HG03521 (cell line): ENCODE measurements at regions not wholly inside any gene's neighbourhood (a gene's known extent, or its start where the extent isn't known, plus 50 kb on each side); places are given as distances from the start of the nearest gene placed in this dataset.

ENCODE experiments used
- ATAC-seq: cut with Tn5 transposase; IDR thresholded peaks from one replicate; pipeline ENCODE4 v1.9.1; 2021; ENCODE audit warnings: mild to moderate bottlenecking, moderate library complexity; ENCODE audit not compliant: unreplicated experiment

DNA sequence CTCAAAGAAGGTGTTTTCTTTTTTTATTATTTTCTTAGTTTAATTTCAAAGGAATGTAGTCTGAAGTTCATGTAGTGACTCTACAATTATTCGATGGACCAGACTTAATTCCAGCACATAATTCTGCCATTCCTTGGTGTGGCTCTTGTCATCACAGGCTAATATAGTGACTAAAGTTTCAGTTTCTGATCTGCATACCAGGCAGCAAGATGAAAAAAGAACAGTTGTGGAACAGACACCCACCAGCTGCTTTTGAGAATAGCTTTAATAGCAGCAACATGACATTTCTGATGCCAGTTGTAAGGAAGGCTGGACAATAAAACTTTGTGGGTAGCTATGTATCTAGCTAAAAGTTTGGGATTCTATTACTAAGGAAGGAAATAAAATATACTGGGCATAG is 676.3 kb upstream of the GRAMD2B start:
- ATAC-seq = no peak

DNA sequence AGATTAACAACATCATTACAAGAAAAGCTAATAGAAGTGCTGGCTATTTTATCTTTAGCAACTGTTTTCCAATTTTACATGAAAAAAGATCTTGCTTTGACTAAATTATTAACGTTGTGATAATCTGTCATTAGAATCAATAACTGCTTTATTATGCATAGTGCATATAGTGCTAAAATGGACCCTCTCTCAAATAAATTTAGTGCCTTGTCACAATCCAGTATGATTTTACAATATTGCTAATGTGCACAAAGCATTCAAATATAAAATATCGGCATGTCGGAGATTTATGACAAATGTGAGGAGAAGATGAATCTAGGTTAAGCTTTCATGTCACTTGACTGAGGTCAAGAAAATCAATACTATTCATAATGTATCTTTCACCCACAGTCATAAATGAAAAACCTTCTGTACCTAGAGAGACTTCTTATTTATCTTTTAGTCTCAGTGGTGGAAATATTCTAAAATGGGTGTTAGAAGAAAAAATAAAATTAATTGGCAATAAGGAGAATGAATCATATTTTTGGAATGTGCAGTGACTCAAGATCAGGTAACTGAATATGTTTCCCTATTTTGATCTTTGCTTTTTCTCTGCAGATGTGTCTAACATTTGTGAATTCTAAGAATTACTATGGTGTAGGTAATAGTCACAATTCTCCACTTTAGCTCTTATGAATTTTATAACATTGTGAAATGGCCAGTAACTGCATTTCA is 672.9 kb upstream of the GRAMD2B start:
- no peak for ATAC-seq

GRCh38 chr5:125750861-125751186 is 672.4 kb upstream of the GRAMD2B start:
- ATAC-seq = no peak

DNA sequence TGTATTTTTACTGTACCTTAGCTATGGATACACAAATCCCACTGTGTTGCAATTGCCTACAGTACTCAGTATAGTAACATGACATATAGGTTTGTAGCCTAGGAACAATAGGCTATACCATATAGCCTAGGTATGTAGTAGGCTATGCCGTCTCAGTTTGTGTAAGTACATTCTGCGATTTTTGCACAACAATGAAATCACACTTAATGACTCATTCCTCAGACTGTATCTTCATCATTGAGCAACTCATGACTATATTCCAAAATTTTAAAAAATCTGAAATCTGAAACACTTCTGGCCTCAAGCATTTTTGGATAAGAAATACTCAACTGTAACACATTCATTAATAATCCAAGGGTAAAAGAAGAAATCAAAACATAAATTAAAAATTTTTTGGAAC is 666.8 kb upstream of the GRAMD2B start:
- no peak for ATAC-seq

GRCh38 chr5:125766706-125767105 is 656.5 kb upstream of the GRAMD2B start:
- ATAC-seq = no peak

DNA sequence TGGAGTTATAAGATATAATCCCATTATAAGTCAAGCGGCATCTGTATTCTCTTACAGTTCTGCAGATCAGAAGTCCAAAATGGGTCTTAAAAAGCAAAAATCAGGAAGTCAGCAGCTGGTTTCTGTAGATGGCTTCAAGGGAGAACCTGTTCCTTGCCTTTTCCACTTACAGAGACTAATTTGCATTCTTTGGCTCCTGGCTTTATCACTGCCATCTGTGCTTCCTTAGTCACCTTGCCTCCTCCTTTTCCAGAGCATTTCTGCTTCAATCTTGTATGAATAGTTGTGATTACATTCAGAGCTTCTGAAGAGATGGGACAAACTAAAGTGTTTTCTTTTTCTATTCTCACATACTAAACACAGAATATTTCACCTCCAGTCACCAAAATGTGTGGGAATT is 647.3 kb upstream of the GRAMD2B start:
- no peak for ATAC-seq

GRCh38 chr5:125776656-125777139 is 646.5 kb upstream of the GRAMD2B start:
- ATAC-seq = no peak

- no peak for ATAC-seq
Observed at GRCh38 chr5:125778791-125779190, 644.4 kb upstream of the GRAMD2B start.

DNA sequence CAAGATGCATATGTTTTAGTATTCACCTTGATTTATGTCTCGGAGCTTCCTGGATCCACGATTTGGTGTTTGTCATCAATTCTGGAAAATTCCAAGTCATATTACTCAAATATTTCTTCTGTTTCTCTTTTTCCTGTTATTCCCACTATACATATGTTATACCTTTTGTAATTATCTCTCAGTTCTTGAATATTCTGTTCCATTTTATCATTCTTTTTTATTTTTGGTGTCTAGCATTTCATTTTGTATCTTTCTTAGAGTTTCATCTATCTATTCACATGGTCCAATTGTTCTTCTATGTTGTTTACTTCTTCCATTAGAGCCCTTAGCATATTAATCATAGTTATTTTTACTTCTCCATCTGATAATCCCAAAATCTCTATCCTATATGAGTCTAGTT is 637.8 kb upstream of the GRAMD2B start:
- ATAC-seq = no peak

- ATAC-seq = no peak
Observed at GRCh38 chr5:125786021-125786420, 637.2 kb upstream of the GRAMD2B start.

GRCh38 chr5:125793470-125793869 is 629.7 kb upstream of the GRAMD2B start:
- ATAC-seq = no peak

- ATAC-seq = no peak
Observed at GRCh38 chr5:125794922-125795321, 628.3 kb upstream of the GRAMD2B start.

GRCh38 chr5:125798307-125798706 is 624.9 kb upstream of the GRAMD2B start:
- no peak for ATAC-seq

GRCh38 chr5:125812651-125813050 is 610.6 kb upstream of the GRAMD2B start:
- ATAC-seq = no peak

DNA sequence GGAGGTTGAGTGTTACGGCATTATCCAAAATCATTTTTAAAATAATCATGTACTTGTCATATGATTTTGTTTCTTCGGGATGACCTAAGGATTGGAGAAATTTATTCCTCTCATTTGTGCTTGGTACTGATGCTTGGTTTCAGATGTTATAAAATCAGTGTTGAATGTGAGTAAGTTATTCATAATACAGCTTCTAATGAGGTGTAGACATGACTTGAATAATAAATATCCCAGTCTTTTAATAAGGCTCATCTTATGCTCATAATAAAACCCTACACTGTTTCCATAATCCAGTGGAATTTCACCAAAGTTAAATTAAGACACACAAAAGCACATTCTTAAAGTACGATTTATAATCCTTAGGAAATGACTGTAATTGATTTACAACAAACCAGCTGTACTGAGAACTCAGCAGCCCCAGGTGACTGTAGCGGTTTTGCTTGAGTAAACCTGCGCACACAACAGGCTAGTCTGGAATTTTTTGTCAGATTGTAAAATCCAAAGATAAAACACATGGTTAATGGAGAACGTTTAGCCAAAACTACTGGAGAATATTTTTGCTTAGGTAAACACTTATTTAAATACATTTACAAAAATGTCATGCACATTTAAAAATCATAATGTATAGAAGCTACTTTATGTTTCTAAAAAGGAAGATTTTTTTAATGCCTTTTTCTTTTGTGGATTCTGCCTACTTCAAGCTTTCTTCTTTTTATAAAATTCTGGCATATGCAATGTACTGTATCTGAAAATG is 609.8 kb upstream of the GRAMD2B start:
- ATAC-seq = no peak

GRCh38 chr5:125814119-125814518 is 609.1 kb upstream of the GRAMD2B start:
- no peak for ATAC-seq

DNA sequence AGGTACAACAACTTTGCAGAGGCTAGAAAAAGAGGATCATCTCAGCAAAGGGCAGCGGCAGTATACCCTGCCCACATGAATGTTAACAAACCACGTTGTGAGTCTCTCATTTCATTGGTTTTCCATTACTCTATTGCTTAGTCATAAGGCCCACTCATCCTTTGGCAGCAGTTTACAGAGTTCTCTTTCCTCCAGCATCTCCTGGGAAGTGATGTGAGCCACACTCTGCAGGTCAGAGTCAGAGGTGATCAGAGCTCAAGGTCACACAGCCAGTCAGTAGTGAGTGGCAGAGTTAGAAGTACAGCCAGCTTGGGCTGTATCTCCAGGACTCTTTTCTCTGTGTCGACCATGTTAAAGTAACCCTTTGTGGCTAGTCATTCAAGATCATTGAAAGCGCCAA is 599.6 kb upstream of the GRAMD2B start:
- no peak for ATAC-seq

DNA sequence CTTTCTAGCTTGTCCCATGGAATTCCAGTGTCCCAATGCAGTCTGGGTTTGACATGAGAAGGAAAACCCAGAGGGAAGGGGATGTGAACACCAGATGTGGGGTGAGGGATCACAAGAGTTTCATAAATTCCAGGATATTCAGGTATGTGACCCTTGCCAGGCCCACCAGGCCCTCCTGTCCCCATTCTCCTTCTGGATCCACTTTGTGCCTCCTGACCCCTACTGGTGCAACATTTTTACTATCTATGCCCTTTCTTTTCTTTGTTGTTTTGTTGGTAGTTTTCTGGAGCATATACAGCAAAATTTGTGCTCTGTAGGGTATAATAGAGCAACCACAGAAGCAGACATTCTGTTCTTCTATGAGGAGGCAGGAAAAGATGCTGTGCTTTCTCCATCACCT is 597.0 kb upstream of the GRAMD2B start:
- no peak for ATAC-seq

- peak; percentile 92 for ATAC-seq
Observed at GRCh38 chr5:125829349-125829748, 593.9 kb upstream of the GRAMD2B start.

DNA sequence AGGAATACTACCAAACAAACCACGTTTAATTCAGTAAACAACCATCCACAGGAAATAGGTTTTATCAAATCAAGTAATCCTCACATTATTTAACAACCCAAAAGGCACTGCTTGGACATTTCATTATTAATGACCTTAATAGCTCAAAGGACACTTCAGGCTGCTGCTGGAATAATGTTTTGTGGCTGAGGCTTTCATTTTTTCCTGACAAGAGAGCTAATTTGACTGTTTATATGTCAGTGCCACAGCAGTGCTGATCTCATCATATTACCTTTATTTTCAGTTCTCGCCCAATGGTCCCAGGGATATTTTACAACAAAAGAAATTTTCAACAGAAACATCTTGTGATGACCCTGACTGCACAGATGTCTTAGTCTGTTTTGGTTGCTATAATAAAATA is 589.8 kb upstream of the GRAMD2B start:
- no peak for ATAC-seq

- no peak for ATAC-seq
Observed at GRCh38 chr5:125834438-125835115, 588.6 kb upstream of the GRAMD2B start.
